ENCODE measurements at regions not wholly inside any gene's neighbourhood (a gene's known extent, or its start where the extent isn't known, plus 50 kb on each side); places are given as distances from the start of the nearest gene placed in this dataset.

DNA sequence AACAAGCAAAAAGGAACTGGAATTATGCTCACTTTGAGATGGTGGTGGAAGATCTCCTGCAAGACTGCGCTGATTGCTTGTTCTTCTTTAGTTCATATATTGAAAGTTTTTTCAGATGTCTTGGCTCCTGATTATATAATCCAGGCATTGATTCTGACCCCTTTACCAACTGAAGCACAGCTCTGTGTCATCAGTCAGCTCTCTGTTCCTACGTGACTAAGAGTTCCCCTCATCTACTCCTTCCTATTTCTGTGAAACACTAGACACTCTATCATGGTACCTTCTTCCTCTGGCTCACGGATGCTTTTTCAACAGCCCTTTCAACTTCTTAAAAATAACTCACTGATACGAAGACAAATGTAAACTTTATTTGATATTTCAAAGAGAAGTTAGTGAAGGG is 788.6 kb downstream of the SOCS6 start:
- TF ChIP-seq, protein P1, sequence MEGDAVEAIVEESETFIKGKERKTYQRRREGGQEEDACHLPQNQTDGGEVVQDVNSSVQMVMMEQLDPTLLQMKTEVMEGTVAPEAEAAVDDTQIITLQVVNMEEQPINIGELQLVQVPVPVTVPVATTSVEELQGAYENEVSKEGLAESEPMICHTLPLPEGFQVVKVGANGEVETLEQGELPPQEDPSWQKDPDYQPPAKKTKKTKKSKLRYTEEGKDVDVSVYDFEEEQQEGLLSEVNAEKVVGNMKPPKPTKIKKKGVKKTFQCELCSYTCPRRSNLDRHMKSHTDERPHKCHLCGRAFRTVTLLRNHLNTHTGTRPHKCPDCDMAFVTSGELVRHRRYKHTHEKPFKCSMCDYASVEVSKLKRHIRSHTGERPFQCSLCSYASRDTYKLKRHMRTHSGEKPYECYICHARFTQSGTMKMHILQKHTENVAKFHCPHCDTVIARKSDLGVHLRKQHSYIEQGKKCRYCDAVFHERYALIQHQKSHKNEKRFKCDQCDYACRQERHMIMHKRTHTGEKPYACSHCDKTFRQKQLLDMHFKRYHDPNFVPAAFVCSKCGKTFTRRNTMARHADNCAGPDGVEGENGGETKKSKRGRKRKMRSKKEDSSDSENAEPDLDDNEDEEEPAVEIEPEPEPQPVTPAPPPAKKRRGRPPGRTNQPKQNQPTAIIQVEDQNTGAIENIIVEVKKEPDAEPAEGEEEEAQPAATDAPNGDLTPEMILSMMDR (IDR thresholded peaks at IDR 0.05; ENCODE audit: borderline replicate concordance, extremely low read depth, low read length, poor library complexity, severe bottlenecking): no peak
- TF ChIP-seq EZH2 (IDR thresholded peaks at IDR 0.05; ENCODE audit: borderline replicate concordance, low read depth, low read length, severe bottlenecking): no peak
